Keratinocyte (primary cell): ENCODE measurements at regions not wholly inside any gene's neighbourhood (a gene's known extent, or its start where the extent isn't known, plus 50 kb on each side); places are given as distances from the start of the nearest gene placed in this dataset.
A peak's percentile ranks its signal among the peaks of the same experiment; 100 is the strongest.

Experiments used
- DNase-seq: peaks from one replicate; pipeline ENCODE4 v3.0.0-alpha.2; 2011; ENCODE audit warnings: low read depth, missing footprints, low spot score
- FAIRE-seq: peaks from 2 replicates; lab custom pipeline; 2011; peaks lifted over from hg19 to GRCh38; lab: Jason Lieb, UNC
- H2AFZ ChIP-seq: 2 replicates; pipeline ENCODE4 v1.6.0; 2012; ENCODE audit warnings: low read length, control low read depth, inconsistent platforms; ENCODE audit not compliant: control insufficient read depth
- H3K27ac ChIP-seq: 2 replicates; pipeline ENCODE4 v1.5.1; 2011; ENCODE audit warnings: low read length; ENCODE audit not compliant: control insufficient read depth, insufficient read depth
- H3K27me3 ChIP-seq: 3 replicates; pipeline ENCODE4 v1.6.0; 2011; ENCODE audit warnings: low read length; ENCODE audit not compliant: control insufficient read depth, insufficient read depth; ENCODE audit errors: extremely low read depth
- H3K36me3 ChIP-seq, 2 experiments: 2 replicates in 1 of 2; 3 replicates in 1 of 2; pipeline ENCODE4 v1.5.1; 2011; ENCODE audit warnings: low read length in 2 of 2, mild to moderate bottlenecking in 1 of 2; ENCODE audit not compliant: control insufficient read depth in 2 of 2, insufficient read depth in 2 of 2; ENCODE audit errors: extremely low read depth in 1 of 2
- H3K4me1 ChIP-seq: 3 replicates; pipeline ENCODE4 v1.5.1; 2011; ENCODE audit warnings: low read length; ENCODE audit not compliant: control insufficient read depth, insufficient read depth; ENCODE audit errors: extremely low read depth
- H3K4me2 ChIP-seq: 3 replicates; pipeline ENCODE4 v1.6.0; 2011; ENCODE audit warnings: low read depth, low read length; ENCODE audit not compliant: control insufficient read depth, insufficient read depth; ENCODE audit errors: extremely low read depth
- H3K4me3 ChIP-seq, 3 experiments: fragments of 200-600 bp in 1 of 3; sonication (generic) in 1 of 3; 2 replicates in 2 of 3; 3 replicates in 1 of 3; pipeline ENCODE4 v1.5.1; 2011 to 2016; ENCODE audit warnings: low read length in 3 of 3, mild to moderate bottlenecking in 3 of 3, control low read depth in 2 of 3, inconsistent platforms in 1 of 3, low read depth in 1 of 3, mixed read lengths in 1 of 3, mixed run types in 1 of 3, moderate library complexity in 1 of 3; ENCODE audit not compliant: control insufficient read depth in 2 of 3, insufficient read depth in 2 of 3; ENCODE audit errors: extremely low read depth in 1 of 3
- H3K79me2 ChIP-seq: 2 replicates; pipeline ENCODE4 v1.6.0; 2012; ENCODE audit warnings: low read length; ENCODE audit not compliant: control insufficient read depth, insufficient read depth
- H3K9ac ChIP-seq: 3 replicates; pipeline ENCODE4 v1.6.0; 2011; ENCODE audit warnings: low read length; ENCODE audit not compliant: control insufficient read depth, insufficient read depth; ENCODE audit errors: extremely low read depth
- H3K9me1 ChIP-seq: 3 replicates; pipeline ENCODE4 v1.6.0; 2011; ENCODE audit warnings: low read length; ENCODE audit not compliant: control insufficient read depth, insufficient read depth; ENCODE audit errors: extremely low read depth
- H3K9me3 ChIP-seq: 2 replicates; pipeline ENCODE4 v1.5.1; 2012; ENCODE audit warnings: low read depth, low read length; ENCODE audit not compliant: control insufficient read depth
- H4K20me1 ChIP-seq: 3 replicates; pipeline ENCODE4 v1.6.0; 2011; ENCODE audit warnings: low read length; ENCODE audit not compliant: control insufficient read depth, insufficient read depth; ENCODE audit errors: extremely low read depth
- CTCF ChIP-seq, 3 experiments: IDR thresholded peaks in 1 of 3; conservative IDR thresholded peaks in 1 of 3; optimal IDR thresholded peaks in 1 of 3; 2 replicates in 2 of 3; 3 replicates in 1 of 3; pipeline versions ENCODE3 to v1.5.1; 2011; ENCODE audit warnings: low read length in 3 of 3, mild to moderate bottlenecking in 3 of 3, moderate library complexity in 2 of 3, control low read depth in 1 of 3, inconsistent platforms in 1 of 3; ENCODE audit not compliant: insufficient read depth in 2 of 3; ENCODE audit errors: extremely low read depth in 1 of 3
- EZH2 ChIP-seq: IDR thresholded peaks from one replicate; pipeline ENCODE4 v1.6.1; 2012; ENCODE audit warnings: inconsistent platforms, mild to moderate bottlenecking, low read length, moderate library complexity
- dilution Hi-C: fragments of 300-500 bp; cut with MboI; formaldehyde crosslinking; loops from one replicate; pipeline ENCODE4 v1.7.0; 2020; ENCODE audit warnings: low sequenced_read_pairs; ENCODE audit not compliant: extremely low pct_ligation_motif_present

GRCh38 chr11:87437844-87438223, 400.1 kb downstream of the TMEM135 start:
- Histone ChIP-seq H3K9ac (no peak overlapping the region), H2AFZ (no peak overlapping the region), H3K9me3 (no peaks in the 10 kb centered on the region), H3K4me2 (peak overlapping the region; percentile 13), H3K4me1 (peaks cover 12% of the 10 kb centered on the region), H3K4me3 (no peak overlapping the region), H3K27ac (no peak overlapping the region), H3K27me3 (no peaks in the 10 kb centered on the region), H4K20me1 (no peaks in the 10 kb centered on the region), H3K36me3 (no peaks in the 10 kb centered on the region), H3K79me2 (no peaks in the 10 kb centered on the region), H3K9me1 (no peaks in the 10 kb centered on the region)
- FAIRE-seq, result peak; percentile 67
- TF ChIP-seq CTCF (optimal IDR thresholded peaks at IDR 0.05 in 1 of 3, IDR thresholded peaks at IDR 0.05 in 1 of 3, conservative IDR thresholded peaks at IDR 0.05 in 1 of 3; ENCODE audit: extremely low read depth in 1 of 3, insufficient read depth in 2 of 3, low read length in 3 of 3) (no peak), EZH2 (no peak)
- dilution Hi-C loops, result no loop called here
- DNase-seq, result peak; percentile 38

GRCh38 chr11:87437133-87437843, 399.6 kb downstream of the TMEM135 start:
- no peak for FAIRE-seq
- H3K79me2 ChIP-seq, result no peaks in the 10 kb centered on the region
- no peak overlapping the region for H3K9ac ChIP-seq
- no peak for TF ChIP-seq EZH2
- TF ChIP-seq CTCF (optimal IDR thresholded peaks at IDR 0.05 in 1 of 3, IDR thresholded peaks at IDR 0.05 in 1 of 3, conservative IDR thresholded peaks at IDR 0.05 in 1 of 3; ENCODE audit: extremely low read depth in 1 of 3, insufficient read depth in 2 of 3, low read length in 3 of 3), result no peak
- no peaks in the 10 kb centered on the region for H3K36me3 ChIP-seq
- peak overlapping the region; percentile 13 for H3K4me2 ChIP-seq
- H2AFZ ChIP-seq, result no peak overlapping the region
- H3K4me1 ChIP-seq, result peaks cover 12% of the 10 kb centered on the region
- no peaks in the 10 kb centered on the region for H4K20me1 ChIP-seq
- H3K4me3 ChIP-seq, result no peak overlapping the region
- H3K27me3 ChIP-seq, result no peaks in the 10 kb centered on the region
- H3K9me3 ChIP-seq, result no peaks in the 10 kb centered on the region
- no peak overlapping the region for H3K27ac ChIP-seq
- dilution Hi-C loops, result no loop called here
- DNase-seq, result no peak
- no peaks in the 10 kb centered on the region for H3K9me1 ChIP-seq
